ENCODE measurements at regions not wholly inside any gene's neighbourhood (a gene's known extent, or its start where the extent isn't known, plus 50 kb on each side); places are given as distances from the start of the nearest gene placed in this dataset.
A peak's percentile ranks its signal among the peaks of the same experiment; 100 is the strongest.
"Not testable (repeated sequence)": the region's sequence is repeated elsewhere in the genome, so short reads cannot be mapped to it uniquely, and the experiment has no call there.

GRCh38 chr2:238775591-238775990 is 72.3 kb upstream of the TWIST2 start:
- no peak for TF ChIP-seq POLR2A (IDR thresholded peaks at IDR 0.05)
- TF ChIP-seq CTCF (IDR thresholded peaks at IDR 0.05), result no peak
- Histone ChIP-seq H3K4me1 (no peaks in the 10 kb centered on the region), H3K36me3 (no peaks in the 10 kb centered on the region), H3K9me3 (no peaks in the 10 kb centered on the region), H3K27me3 (no peaks in the 10 kb centered on the region), H3K27ac (no peak overlapping the region), H3K4me3 (no peak overlapping the region)
- intact Hi-C loops (cut with DNase I; ENCODE audit: low total_unique reads), result no loop called here
- DNase-seq, result no peak

- H3K4me3 ChIP-seq, result no peak overlapping the region
- H3K4me1 ChIP-seq, result no peaks in the 10 kb centered on the region
- H3K27ac ChIP-seq, result no peak overlapping the region
- TF ChIP-seq CTCF (IDR thresholded peaks at IDR 0.05) (no peak), POLR2A (IDR thresholded peaks at IDR 0.05) (no peak)
- no peaks in the 10 kb centered on the region for H3K36me3 ChIP-seq
- DNase-seq, result no peak
- intact Hi-C loops (cut with DNase I; ENCODE audit: low total_unique reads), result no loop called here
- H3K9me3 ChIP-seq, result no peaks in the 10 kb centered on the region
- H3K27me3 ChIP-seq, result no peaks in the 10 kb centered on the region
Observed at GRCh38 chr2:238776003-238776760, 71.7 kb upstream of the TWIST2 start.

- intact Hi-C loops (cut with DNase I; ENCODE audit: low total_unique reads); H3K36me3 ChIP-seq; H3K9me3 ChIP-seq; H3K4me1 ChIP-seq; H3K27ac ChIP-seq; H3K27me3 ChIP-seq; DNase-seq; H3K4me3 ChIP-seq: not testable (repeated sequence)
Observed at GRCh38 chr2:238776761-238777046, 71.2 kb upstream of the TWIST2 start.

GRCh38 chr2:238777369-238778067 is 70.4 kb upstream of the TWIST2 start:
- DNase-seq, result no peak
- Histone ChIP-seq H3K4me1 (no peaks in the 10 kb centered on the region), H3K27me3 (no peaks in the 10 kb centered on the region), H3K4me3 (no peak overlapping the region), H3K27ac (no peak overlapping the region), H3K36me3 (no peaks in the 10 kb centered on the region), H3K9me3 (no peaks in the 10 kb centered on the region)
- intact Hi-C loops (cut with DNase I; ENCODE audit: low total_unique reads), result no loop called here
- TF ChIP-seq POLR2A (IDR thresholded peaks at IDR 0.05) (no peak), CTCF (IDR thresholded peaks at IDR 0.05) (no peak)

GRCh38 chr2:238784671-238785527 is 63.0 kb upstream of the TWIST2 start:
- no peaks in the 10 kb centered on the region for H3K9me3 ChIP-seq
- H3K36me3 ChIP-seq, result no peaks in the 10 kb centered on the region
- no peaks in the 10 kb centered on the region for H3K27me3 ChIP-seq
- DNase-seq, result peak; percentile 79 to 81
- H3K27ac ChIP-seq, result peak overlapping the region; percentile 38 to 58
- H3K4me1 ChIP-seq, result no peaks in the 10 kb centered on the region
- intact Hi-C loops (cut with DNase I; ENCODE audit: low total_unique reads), result no loop called here
- H3K4me3 ChIP-seq, result no peak overlapping the region
- TF ChIP-seq POLR2A (IDR thresholded peaks at IDR 0.05), result no peak
- TF ChIP-seq CTCF (IDR thresholded peaks at IDR 0.05), result peak; percentile 86 to 92 (median 87)

Data from uterus (tissue), 3 donors.